ENCODE measurements at regions not wholly inside any gene's neighbourhood (a gene's known extent, or its start where the extent isn't known, plus 50 kb on each side); places are given as distances from the start of the nearest gene placed in this dataset.

- Mint-ChIP-seq H3K4me1 (ENCODE audit: low read depth) (peaks cover 12% of the 10 kb centered on the region), H3K9me3 (no peaks in the 10 kb centered on the region), H3K27ac (no peak overlapping the region), H3K27me3 (ENCODE audit: insufficient read depth) (peaks cover 12% of the 10 kb centered on the region), H3K36me3 (ENCODE audit: low read depth) (no peaks in the 10 kb centered on the region), H3K4me3 (no peak overlapping the region)
- TF ChIP-seq CTCF (IDR thresholded peaks at IDR 0.05), result no peak
- no peak for DNase-seq
These were observed 72.8 kb upstream of the CPLX2 start for GRCh38 chr5:175798626-175799025.

GRCh38 chr5:175800656-175801081 is 70.7 kb upstream of the CPLX2 start:
- no peak overlapping the region for H3K4me3 Mint-ChIP-seq
- DNase-seq, result peak; percentile 82
- no peak for TF ChIP-seq CTCF (IDR thresholded peaks at IDR 0.05)
- no peaks in the 10 kb centered on the region for H3K36me3 Mint-ChIP-seq (ENCODE audit: low read depth)
- no peaks in the 10 kb centered on the region for H3K9me3 Mint-ChIP-seq
- peaks cover 12% of the 10 kb centered on the region for H3K4me1 Mint-ChIP-seq (ENCODE audit: low read depth)
- peaks cover 16% of the 10 kb centered on the region for H3K27me3 Mint-ChIP-seq (ENCODE audit: insufficient read depth)
- H3K27ac Mint-ChIP-seq, result peak overlapping the region; percentile 27; the same call in 1 of the 2 replicates

- peaks cover 27% of the 10 kb centered on the region for H3K27me3 Mint-ChIP-seq (ENCODE audit: insufficient read depth)
- H3K4me1 Mint-ChIP-seq (ENCODE audit: low read depth), result peaks cover 12% of the 10 kb centered on the region
- no peak for DNase-seq
- H3K36me3 Mint-ChIP-seq (ENCODE audit: low read depth), result no peaks in the 10 kb centered on the region; the same call in 1 of the 2 replicates
- no peak overlapping the region for H3K4me3 Mint-ChIP-seq
- no peak overlapping the region for H3K27ac Mint-ChIP-seq
- no peaks in the 10 kb centered on the region for H3K9me3 Mint-ChIP-seq
- TF ChIP-seq CTCF (IDR thresholded peaks at IDR 0.05), result no peak
These were observed 69.0 kb upstream of the CPLX2 start for GRCh38 chr5:175802361-175802760.

- Mint-ChIP-seq H3K4me3 (no peak overlapping the region), H3K27ac (no peak overlapping the region), H3K36me3 (ENCODE audit: low read depth) (no peaks in the 10 kb centered on the region; the same call in 1 of the 2 replicates), H3K9me3 (no peaks in the 10 kb centered on the region), H3K27me3 (ENCODE audit: insufficient read depth) (peaks cover 24% of the 10 kb centered on the region), H3K4me1 (ENCODE audit: low read depth) (peaks cover 16% of the 10 kb centered on the region)
- no peak for TF ChIP-seq CTCF (IDR thresholded peaks at IDR 0.05)
- no peak for DNase-seq
These were observed 68.1 kb upstream of the CPLX2 start for GRCh38 chr5:175803254-175803653.

GRCh38 chr5:175803736-175804454 is 67.5 kb upstream of the CPLX2 start:
- peaks cover 22% of the 10 kb centered on the region for H3K4me1 Mint-ChIP-seq (ENCODE audit: low read depth)
- H3K27me3 Mint-ChIP-seq (ENCODE audit: insufficient read depth), result peaks cover 24% of the 10 kb centered on the region

More at GRCh38 chr5:175803736-175804454, 67.5 kb upstream of the CPLX2 start:
- Mint-ChIP-seq H3K27ac (no peak overlapping the region), H3K4me3 (no peak overlapping the region), H3K9me3 (no peaks in the 10 kb centered on the region), H3K36me3 (ENCODE audit: low read depth) (no peaks in the 10 kb centered on the region; the same call in 1 of the 2 replicates)
- TF ChIP-seq CTCF (IDR thresholded peaks at IDR 0.05), result no peak
- DNase-seq, result no peak

All from HFFc6 (cell line).